Vagina (tissue), 2 donors: ENCODE measurements at regions not wholly inside any gene's neighbourhood (a gene's known extent, or its start where the extent isn't known, plus 50 kb on each side); places are given as distances from the start of the nearest gene placed in this dataset.

Experiments used
- DNase-seq, 2 donors: peaks; one replicate each; pipeline ENCODE4 v3.0.0-alpha.2; 2017; ENCODE audit errors: extremely low spot score in 2 of 2
- H3K27ac ChIP-seq: fragments of 200-600 bp; sonication (generic); one replicate; pipeline ENCODE4 v1.5.1; 2019
- H3K27me3 ChIP-seq: fragments of 200-600 bp; sonication (generic); one replicate; pipeline ENCODE4 v1.5.1; 2019
- H3K36me3 ChIP-seq, 2 donors: fragments of 200-600 bp; sonication (generic); one replicate each; pipeline ENCODE4 v1.5.1; 2017 to 2019
- H3K4me1 ChIP-seq: fragments of 200-600 bp; sonication (generic); one replicate; pipeline ENCODE4 v1.5.1; 2019
- H3K4me3 ChIP-seq, 2 donors: fragments of 200-600 bp; sonication (generic); 1 replicate in 1 of 2; 2 replicates in 1 of 2; pipeline ENCODE4 v1.5.1; 2016 to 2019
- H3K9me3 ChIP-seq: fragments of 200-600 bp; sonication (generic); one replicate; pipeline ENCODE4 v1.5.1; 2019
- CTCF ChIP-seq, 3 experiments: fragments of 450-650 bp in 2 of 3; fragments of 200-600 bp in 1 of 3; sonication (generic) in 1 of 3; IDR thresholded peaks; one replicate each; pipeline ENCODE4 v1.5.1; 2017 to 2019; ENCODE audit warnings: antibody characterized with exemption in 3 of 3, mild to moderate bottlenecking in 2 of 3, moderate library complexity in 2 of 3
- POLR2A ChIP-seq, 2 donors: fragments of 450-650 bp; IDR thresholded peaks; one replicate each; pipeline ENCODE4 v1.6.1; 2017; ENCODE audit warnings: antibody characterized with exemption in 2 of 2, mild to moderate bottlenecking in 2 of 2, moderate library complexity in 2 of 2
- POLR2AphosphoS5 ChIP-seq, 2 donors: sonication (generic); formaldehyde crosslinking; IDR thresholded peaks; one replicate each; pipeline ENCODE4 v1.9.0; 2017; ENCODE audit warnings: antibody characterized with exemption in 2 of 2, mild to moderate bottlenecking in 2 of 2, low read depth in 1 of 2; ENCODE audit not compliant: insufficient read depth in 1 of 2
- intact Hi-C: fragments of 100-400 bp; cut with DNase I; formaldehyde crosslinking; loops from one replicate; pipeline ENCODE4 v1.15.1; 2023

GRCh38 chr2:15028406-15028805 is 395.9 kb downstream of the LRATD1 start:
- intact Hi-C loops, result no loop called here
- no peak for DNase-seq
- TF ChIP-seq POLR2AphosphoS5 (IDR thresholded peaks at IDR 0.05; ENCODE audit: insufficient read depth in 1 of 2, low read depth in 1 of 2), result no peak
- TF ChIP-seq CTCF (IDR thresholded peaks at IDR 0.05), result no peak
- TF ChIP-seq POLR2A (IDR thresholded peaks at IDR 0.05), result no peak

GRCh38 chr2:15031745-15032240 is 399.3 kb downstream of the LRATD1 start:
- no peaks in the 10 kb centered on the region for H3K4me1 ChIP-seq
- H3K9me3 ChIP-seq, result no peaks in the 10 kb centered on the region
- intact Hi-C loops, result no loop called here
- no peaks in the 10 kb centered on the region for H3K27me3 ChIP-seq
- TF ChIP-seq POLR2AphosphoS5 (IDR thresholded peaks at IDR 0.05; ENCODE audit: insufficient read depth in 1 of 2, low read depth in 1 of 2), result no peak
- TF ChIP-seq POLR2A (IDR thresholded peaks at IDR 0.05), result no peak
- no peak for TF ChIP-seq CTCF (IDR thresholded peaks at IDR 0.05)
- no peak overlapping the region for H3K27ac ChIP-seq
- no peaks in the 10 kb centered on the region for H3K36me3 ChIP-seq
- no peak overlapping the region for H3K4me3 ChIP-seq
- no peak for DNase-seq

More at GRCh38 chr2:15028406-15028805, 395.9 kb downstream of the LRATD1 start:
- Histone ChIP-seq H3K9me3 (no peaks in the 10 kb centered on the region), H3K4me1 (no peaks in the 10 kb centered on the region), H3K27me3 (no peaks in the 10 kb centered on the region), H3K4me3 (no peak overlapping the region), H3K27ac (no peak overlapping the region), H3K36me3 (no peaks in the 10 kb centered on the region)

GRCh38 chr2:15034246-15034645 is 401.7 kb downstream of the LRATD1 start:
- H3K4me1 ChIP-seq, result no peaks in the 10 kb centered on the region
- intact Hi-C loops, result no loop called here
- no peak overlapping the region for H3K27ac ChIP-seq

GRCh38 chr2:15034860-15035259 is 402.3 kb downstream of the LRATD1 start:
- no peak overlapping the region for H3K4me3 ChIP-seq
- no peaks in the 10 kb centered on the region for H3K9me3 ChIP-seq
- H3K27ac ChIP-seq, result no peak overlapping the region
- no peaks in the 10 kb centered on the region for H3K36me3 ChIP-seq
- no peaks in the 10 kb centered on the region for H3K27me3 ChIP-seq
- no peak for DNase-seq
- TF ChIP-seq CTCF (IDR thresholded peaks at IDR 0.05), result no peak
- TF ChIP-seq POLR2AphosphoS5 (IDR thresholded peaks at IDR 0.05; ENCODE audit: insufficient read depth in 1 of 2, low read depth in 1 of 2), result no peak
- no peak for TF ChIP-seq POLR2A (IDR thresholded peaks at IDR 0.05)
- intact Hi-C loops, result no loop called here
- H3K4me1 ChIP-seq, result no peaks in the 10 kb centered on the region

More at GRCh38 chr2:15034246-15034645, 401.7 kb downstream of the LRATD1 start:
- Histone ChIP-seq H3K4me3 (no peak overlapping the region), H3K9me3 (no peaks in the 10 kb centered on the region), H3K27me3 (no peaks in the 10 kb centered on the region), H3K36me3 (no peaks in the 10 kb centered on the region)
- DNase-seq, result no peak
- TF ChIP-seq CTCF (IDR thresholded peaks at IDR 0.05) (no peak), POLR2A (IDR thresholded peaks at IDR 0.05) (no peak), POLR2AphosphoS5 (IDR thresholded peaks at IDR 0.05; ENCODE audit: insufficient read depth in 1 of 2, low read depth in 1 of 2) (no peak)

- Histone ChIP-seq H3K27me3 (no peaks in the 10 kb centered on the region), H3K27ac (no peak overlapping the region), H3K36me3 (no peaks in the 10 kb centered on the region), H3K4me1 (peaks cover 7% of the 10 kb centered on the region), H3K9me3 (no peaks in the 10 kb centered on the region), H3K4me3 (no peak overlapping the region)
- no peak for DNase-seq
- intact Hi-C loops, result no loop called here
- TF ChIP-seq POLR2AphosphoS5 (IDR thresholded peaks at IDR 0.05; ENCODE audit: insufficient read depth in 1 of 2, low read depth in 1 of 2) (no peak), POLR2A (IDR thresholded peaks at IDR 0.05) (no peak), CTCF (IDR thresholded peaks at IDR 0.05) (no peak)
These were observed 406.1 kb downstream of the LRATD1 start for GRCh38 chr2:15038366-15039364.
